Esophagus muscularis mucosa (tissue), 4 donors: ENCODE measurements at regions not wholly inside any gene's neighbourhood (a gene's known extent, or its start where the extent isn't known, plus 50 kb on each side); places are given as distances from the start of the nearest gene placed in this dataset.

Source experiments
- DNase-seq: peaks from one replicate; pipeline ENCODE4 v3.0.0-alpha.2; 2017; ENCODE audit errors: extremely low spot score
- H3K27ac ChIP-seq, 4 donors: fragments of 200-600 bp; sonication (generic); replicated peaks in 1 of 4; 1 replicate in 3 of 4; 2 replicates in 1 of 4; pipeline ENCODE4 v1.5.1; 2016 to 2019; ENCODE audit warnings: mild to moderate bottlenecking in 1 of 4
- H3K27me3 ChIP-seq, 4 donors: fragments of 200-600 bp; sonication (generic); one replicate each; pipeline versions ENCODE4 v1.5.1 to v1.6.0; 2016 to 2019
- H3K36me3 ChIP-seq, 4 donors: fragments of 200-600 bp; sonication (generic); one replicate each; pipeline ENCODE4 v1.5.1; 2016 to 2019
- H3K4me1 ChIP-seq, 4 donors: fragments of 200-600 bp; sonication (generic); one replicate each; pipeline ENCODE4 v1.5.1; 2016 to 2019
- H3K4me3 ChIP-seq, 4 donors: fragments of 200-600 bp; sonication (generic); 1 replicate in 2 of 4; 2 replicates in 2 of 4; pipeline ENCODE4 v1.5.1; 2016 to 2019; ENCODE audit warnings: mild to moderate bottlenecking in 4 of 4, moderate library complexity in 1 of 4
- H3K9me3 ChIP-seq, 4 donors: fragments of 200-600 bp; sonication (generic); 1 replicate in 3 of 4; 2 replicates in 1 of 4; pipeline ENCODE4 v1.5.1; 2016 to 2019
- EP300 ChIP-seq: sonication (generic); formaldehyde crosslinking; IDR thresholded peaks from one replicate; pipeline ENCODE4 v1.6.1; 2017; ENCODE audit warnings: antibody characterized with exemption
- POLR2A ChIP-seq: fragments of 450-650 bp; IDR thresholded peaks from one replicate; pipeline ENCODE4 v1.6.1; 2017; ENCODE audit warnings: antibody characterized with exemption, moderate library complexity, mild to moderate bottlenecking, low read depth
- POLR2AphosphoS5 ChIP-seq, 2 donors: sonication (generic); formaldehyde crosslinking; IDR thresholded peaks; one replicate each; pipeline ENCODE4 v1.6.1; 2017; ENCODE audit warnings: antibody characterized with exemption in 2 of 2
- WGBS: methylation state at CpG from one replicate; pipeline ENCODE4 v1.1.5; 2018; 5-methylcytosine and 5-hydroxymethylcytosine counted together
- intact Hi-C: fragments of 100-400 bp; cut with DNase I; formaldehyde crosslinking; loops from one replicate; pipeline ENCODE4 v1.15.1; 2023
- TF ChIP-seq, protein P1 (sequence below), 3 experiments: fragments of 200-600 bp in 2 of 3; fragments of 450-650 bp in 1 of 3; sonication (generic) in 2 of 3; IDR thresholded peaks; one replicate each; pipeline ENCODE4 v1.5.1; 2017 to 2019; ENCODE audit warnings: antibody characterized with exemption in 3 of 3, mild to moderate bottlenecking in 2 of 3, moderate library complexity in 1 of 3

DNA sequence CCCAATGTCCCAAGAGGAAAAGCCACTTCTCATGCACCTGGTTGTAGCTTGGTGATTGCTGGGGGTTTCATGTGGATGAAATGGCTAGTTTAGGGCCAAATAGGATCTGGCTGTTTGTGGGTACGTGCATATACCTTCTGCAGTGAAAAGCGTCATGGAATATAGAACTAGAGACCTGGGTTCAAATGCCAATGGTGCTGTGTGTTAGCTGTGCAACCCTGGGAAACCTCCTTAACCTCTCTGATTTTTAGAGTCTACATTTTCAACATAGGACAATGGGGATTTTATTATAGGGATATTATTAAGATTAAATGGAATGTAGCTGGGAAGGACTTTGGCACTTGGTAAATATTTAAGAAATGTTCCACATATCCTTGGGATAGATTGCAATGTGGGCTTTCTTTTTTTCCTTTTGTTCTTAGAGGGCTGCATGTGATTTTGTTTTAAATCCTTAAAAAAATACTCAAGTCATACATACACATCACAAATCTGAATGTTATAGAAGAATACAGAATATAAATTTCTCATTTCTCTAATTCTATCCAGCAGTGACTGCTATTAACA is 112.6 kb upstream of the E2F8 start:
- TF ChIP-seq POLR2AphosphoS5 (IDR thresholded peaks at IDR 0.05) (no peak), POLR2A (no peak), EP300 (no peak)
- TF ChIP-seq, protein P1, sequence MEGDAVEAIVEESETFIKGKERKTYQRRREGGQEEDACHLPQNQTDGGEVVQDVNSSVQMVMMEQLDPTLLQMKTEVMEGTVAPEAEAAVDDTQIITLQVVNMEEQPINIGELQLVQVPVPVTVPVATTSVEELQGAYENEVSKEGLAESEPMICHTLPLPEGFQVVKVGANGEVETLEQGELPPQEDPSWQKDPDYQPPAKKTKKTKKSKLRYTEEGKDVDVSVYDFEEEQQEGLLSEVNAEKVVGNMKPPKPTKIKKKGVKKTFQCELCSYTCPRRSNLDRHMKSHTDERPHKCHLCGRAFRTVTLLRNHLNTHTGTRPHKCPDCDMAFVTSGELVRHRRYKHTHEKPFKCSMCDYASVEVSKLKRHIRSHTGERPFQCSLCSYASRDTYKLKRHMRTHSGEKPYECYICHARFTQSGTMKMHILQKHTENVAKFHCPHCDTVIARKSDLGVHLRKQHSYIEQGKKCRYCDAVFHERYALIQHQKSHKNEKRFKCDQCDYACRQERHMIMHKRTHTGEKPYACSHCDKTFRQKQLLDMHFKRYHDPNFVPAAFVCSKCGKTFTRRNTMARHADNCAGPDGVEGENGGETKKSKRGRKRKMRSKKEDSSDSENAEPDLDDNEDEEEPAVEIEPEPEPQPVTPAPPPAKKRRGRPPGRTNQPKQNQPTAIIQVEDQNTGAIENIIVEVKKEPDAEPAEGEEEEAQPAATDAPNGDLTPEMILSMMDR (IDR thresholded peaks at IDR 0.05): no peak
- WGBS: 100% methylated on average over 2 of the region's 2 CpGs
- Histone ChIP-seq H3K9me3 (no peaks in the 10 kb centered on the region), H3K4me3 (no peak overlapping the region), H3K27ac (no peak overlapping the region), H3K4me1 (peaks cover 0 to 3% (median 0%) of the 10 kb centered on the region in 4 donors), H3K36me3 (no peaks in the 10 kb centered on the region), H3K27me3 (peaks cover 0 to 55% (median 0%) of the 10 kb centered on the region in 4 donors)
- no peak for DNase-seq
- intact Hi-C loops: no loop called here

DNA sequence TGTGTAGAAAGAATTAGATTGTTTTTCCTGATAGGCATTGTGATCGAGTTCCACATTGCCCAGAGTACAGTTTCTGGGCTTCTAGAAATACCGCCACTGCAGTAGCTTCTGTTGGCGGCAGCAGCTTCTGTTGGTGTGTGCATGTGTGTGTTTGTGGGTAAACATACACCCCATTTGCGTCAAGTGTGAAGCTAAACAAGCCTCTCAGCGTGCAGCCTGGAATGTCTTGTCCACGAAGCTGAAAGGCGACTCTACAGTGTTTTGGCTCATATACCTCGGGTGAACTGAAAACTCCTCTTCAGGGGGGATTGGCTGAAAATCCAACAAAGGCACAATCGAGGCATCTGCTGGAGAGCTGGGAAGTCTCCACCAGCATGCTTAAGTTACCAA is 112.0 kb upstream of the E2F8 start:
- TF ChIP-seq POLR2A: no peak
- no peak for TF ChIP-seq EP300
- TF ChIP-seq POLR2AphosphoS5 (IDR thresholded peaks at IDR 0.05): no peak
- TF ChIP-seq, protein P1 (IDR thresholded peaks at IDR 0.05): no peak
- Histone ChIP-seq H3K9me3 (no peaks in the 10 kb centered on the region), H3K4me3 (no peak overlapping the region), H3K36me3 (no peaks in the 10 kb centered on the region), H3K27me3 (peaks cover 0 to 61% (median 0%) of the 10 kb centered on the region in 4 donors), H3K27ac (no peak overlapping the region), H3K4me1 (peaks cover 0 to 3% (median 0%) of the 10 kb centered on the region in 4 donors)
- intact Hi-C loops: no loop called here
- WGBS: 87% methylated on average over 3 of the region's 9 CpGs
- no peak for DNase-seq

DNA sequence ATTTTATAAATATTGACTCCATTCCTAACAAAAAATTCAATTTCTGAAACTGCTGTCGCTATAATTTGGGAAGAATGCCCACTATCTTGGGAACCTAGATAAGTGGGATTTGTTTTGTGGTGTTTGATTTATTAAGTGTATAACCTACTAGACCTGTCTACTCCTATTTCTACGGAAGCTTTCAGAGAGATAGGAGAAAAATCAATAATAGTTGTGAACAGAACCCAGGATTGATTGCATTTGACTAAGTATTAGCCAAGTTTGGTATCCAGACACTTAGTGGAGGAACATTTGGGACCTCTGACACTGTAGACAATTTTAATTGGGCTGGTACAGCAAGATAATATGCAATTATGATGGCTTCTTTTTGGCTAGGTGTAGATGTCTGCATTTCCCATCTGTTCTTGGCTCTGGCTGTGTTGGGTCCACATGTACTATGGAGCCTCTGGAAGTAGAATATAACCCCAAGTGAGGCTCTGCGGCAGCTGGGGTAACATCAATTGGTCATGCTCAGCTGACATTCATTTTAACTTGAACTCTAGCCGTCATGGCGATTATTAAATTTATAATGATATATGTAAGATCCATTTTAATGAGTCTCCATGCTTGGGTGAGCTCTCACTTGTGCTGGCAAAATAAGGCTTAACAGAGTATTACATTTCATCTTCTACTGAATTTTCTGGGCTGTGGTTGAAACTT is 111.5 kb upstream of the E2F8 start:
- TF ChIP-seq EP300 (no peak), POLR2A (no peak), POLR2AphosphoS5 (IDR thresholded peaks at IDR 0.05) (no peak)
- TF ChIP-seq, protein P1 (IDR thresholded peaks at IDR 0.05): no peak
- no peak for DNase-seq
- intact Hi-C loops: no loop called here
- Histone ChIP-seq H3K27me3 (peaks cover 0 to 66% (median 2%) of the 10 kb centered on the region in 4 donors), H3K36me3 (no peaks in the 10 kb centered on the region), H3K4me3 (no peak overlapping the region), H3K9me3 (no peaks in the 10 kb centered on the region), H3K27ac (no peak overlapping the region), H3K4me1 (peaks cover 0 to 3% (median 0%) of the 10 kb centered on the region in 4 donors)
- WGBS: 82% methylated on average over 5 of the region's 5 CpGs

DNA sequence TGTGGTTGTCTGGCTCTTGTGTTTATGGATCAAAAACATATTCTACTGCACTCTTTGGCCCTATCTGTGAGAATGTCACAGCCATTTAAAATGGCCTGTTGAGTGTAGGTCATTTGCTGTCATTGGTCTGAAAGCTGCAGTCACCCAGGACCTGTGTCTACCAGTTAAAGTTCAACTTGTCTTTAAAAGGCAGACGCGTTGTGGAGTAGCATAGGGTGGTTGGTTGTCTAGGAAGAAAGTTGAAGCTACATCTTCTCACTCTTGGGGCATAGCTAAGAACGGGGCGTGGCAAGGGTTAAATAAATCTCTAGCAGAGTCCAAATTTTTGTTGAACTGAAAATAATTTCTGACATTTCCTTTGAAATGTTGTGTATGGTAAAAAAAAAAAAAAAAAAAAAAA is 110.7 kb upstream of the E2F8 start:
- Histone ChIP-seq H3K4me3 (no peak overlapping the region), H3K27ac (no peak overlapping the region), H3K36me3 (no peaks in the 10 kb centered on the region), H3K9me3 (no peaks in the 10 kb centered on the region), H3K27me3 (peaks cover 0 to 70% (median 8%) of the 10 kb centered on the region in 4 donors), H3K4me1 (peaks cover 2 to 9% (median 5%) of the 10 kb centered on the region in 4 donors)
- no peak for TF ChIP-seq POLR2AphosphoS5 (IDR thresholded peaks at IDR 0.05)
- TF ChIP-seq, protein P1 (IDR thresholded peaks at IDR 0.05): no peak
- no peak for TF ChIP-seq POLR2A
- no peak for TF ChIP-seq EP300
- intact Hi-C loops: no loop called here
- no peak for DNase-seq
- WGBS: 89% methylated on average over 4 of the region's 4 CpGs
